ENCODE measurements at regions not wholly inside any gene's neighbourhood (a gene's known extent, or its start where the extent isn't known, plus 50 kb on each side); places are given as distances from the start of the nearest gene placed in this dataset.

DNA sequence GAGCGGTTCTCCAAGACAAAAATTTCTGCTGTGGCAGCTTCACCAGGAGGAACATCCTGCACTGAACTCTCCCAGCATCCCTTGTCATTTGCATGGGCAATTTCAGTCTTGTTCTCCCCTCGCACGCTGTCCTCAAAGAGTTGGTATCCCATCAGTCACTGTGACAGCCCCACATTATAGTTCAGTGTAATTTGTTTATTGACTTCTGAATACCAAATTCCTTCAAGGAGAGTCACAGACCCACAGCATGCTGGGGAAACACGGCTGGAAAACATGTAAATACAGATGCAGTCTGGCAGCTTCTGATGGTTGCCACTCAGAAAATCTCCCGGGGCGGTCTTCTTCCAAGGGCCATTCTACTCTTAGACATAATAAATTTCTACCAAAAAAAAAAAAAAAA, 151.0 kb upstream of the NEBL start:
- TF ChIP-seq, protein P1, sequence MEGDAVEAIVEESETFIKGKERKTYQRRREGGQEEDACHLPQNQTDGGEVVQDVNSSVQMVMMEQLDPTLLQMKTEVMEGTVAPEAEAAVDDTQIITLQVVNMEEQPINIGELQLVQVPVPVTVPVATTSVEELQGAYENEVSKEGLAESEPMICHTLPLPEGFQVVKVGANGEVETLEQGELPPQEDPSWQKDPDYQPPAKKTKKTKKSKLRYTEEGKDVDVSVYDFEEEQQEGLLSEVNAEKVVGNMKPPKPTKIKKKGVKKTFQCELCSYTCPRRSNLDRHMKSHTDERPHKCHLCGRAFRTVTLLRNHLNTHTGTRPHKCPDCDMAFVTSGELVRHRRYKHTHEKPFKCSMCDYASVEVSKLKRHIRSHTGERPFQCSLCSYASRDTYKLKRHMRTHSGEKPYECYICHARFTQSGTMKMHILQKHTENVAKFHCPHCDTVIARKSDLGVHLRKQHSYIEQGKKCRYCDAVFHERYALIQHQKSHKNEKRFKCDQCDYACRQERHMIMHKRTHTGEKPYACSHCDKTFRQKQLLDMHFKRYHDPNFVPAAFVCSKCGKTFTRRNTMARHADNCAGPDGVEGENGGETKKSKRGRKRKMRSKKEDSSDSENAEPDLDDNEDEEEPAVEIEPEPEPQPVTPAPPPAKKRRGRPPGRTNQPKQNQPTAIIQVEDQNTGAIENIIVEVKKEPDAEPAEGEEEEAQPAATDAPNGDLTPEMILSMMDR (IDR thresholded peaks at IDR 0.05; ENCODE audit: borderline replicate concordance, insufficient read depth, low read depth, low read length), result no peak
- H3K4me3 ChIP-seq (ENCODE audit: low read depth, low read length), result no peak overlapping the region

DNA sequence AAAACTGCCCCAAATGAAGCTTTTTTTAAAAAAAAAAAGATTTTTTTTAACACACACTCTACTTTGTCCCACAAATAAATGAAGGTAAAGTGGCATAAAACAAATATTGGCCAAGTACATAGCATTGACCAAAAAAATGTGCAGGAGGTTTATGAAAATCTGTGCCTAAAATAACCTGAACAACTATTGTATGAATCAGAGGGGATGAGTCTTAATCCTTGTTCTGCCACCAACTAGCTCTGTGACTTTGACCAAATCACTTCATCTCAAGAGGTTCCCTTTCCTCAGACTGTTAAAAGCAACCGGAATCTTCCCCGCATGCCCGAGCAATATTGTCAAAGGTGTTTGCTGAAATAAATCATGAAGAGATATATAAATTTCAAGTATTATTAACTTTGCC, 150.4 kb upstream of the NEBL start:
- no peak overlapping the region for H3K4me3 ChIP-seq (ENCODE audit: low read depth, low read length)
- TF ChIP-seq, protein P1 (IDR thresholded peaks at IDR 0.05; ENCODE audit: borderline replicate concordance, insufficient read depth, low read depth, low read length), result no peak

DNA sequence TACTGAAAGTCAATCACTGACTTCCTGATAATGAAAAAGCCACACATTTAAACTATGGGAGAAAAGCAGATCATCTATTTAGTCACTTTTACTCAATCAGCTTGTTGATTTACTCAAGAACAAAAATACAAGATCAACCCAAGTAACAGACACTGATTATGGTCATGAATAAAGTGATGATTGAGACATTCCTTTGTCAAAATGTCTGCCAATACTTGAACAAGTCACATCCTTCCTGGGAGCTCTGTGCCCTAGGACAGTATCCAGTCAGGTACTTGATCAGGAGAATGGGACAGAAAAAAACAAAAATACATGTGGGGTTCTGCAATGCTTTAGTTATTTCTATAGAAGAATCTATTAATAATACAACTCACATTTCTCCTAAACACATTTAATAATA, 150.0 kb upstream of the NEBL start:
- H3K4me3 ChIP-seq (ENCODE audit: low read depth, low read length), result no peak overlapping the region
- TF ChIP-seq, protein P1 (IDR thresholded peaks at IDR 0.05; ENCODE audit: borderline replicate concordance, insufficient read depth, low read depth, low read length), result no peak

DNA sequence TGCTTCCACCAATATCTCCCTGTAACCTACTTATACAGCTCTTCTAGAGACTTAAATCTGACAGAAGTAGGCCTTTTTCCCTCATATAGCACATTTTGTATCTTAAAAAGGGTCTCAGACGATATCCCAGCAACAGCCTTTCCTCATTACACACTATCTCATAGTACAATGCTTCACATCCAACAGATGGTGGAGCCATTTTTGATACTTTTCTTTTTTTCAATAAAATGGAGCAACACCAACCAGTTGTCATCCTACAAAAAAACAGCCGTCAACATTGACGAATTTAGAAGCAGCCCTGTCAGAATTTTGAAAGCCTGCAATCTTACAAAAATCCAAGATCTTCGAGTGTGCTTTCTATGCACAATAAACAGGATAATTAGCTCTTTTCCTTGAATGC, 145.9 kb upstream of the NEBL start:
- no peak overlapping the region for H3K4me3 ChIP-seq (ENCODE audit: low read depth, low read length)
- TF ChIP-seq, protein P1 (IDR thresholded peaks at IDR 0.05; ENCODE audit: borderline replicate concordance, insufficient read depth, low read depth, low read length), result no peak

DNA sequence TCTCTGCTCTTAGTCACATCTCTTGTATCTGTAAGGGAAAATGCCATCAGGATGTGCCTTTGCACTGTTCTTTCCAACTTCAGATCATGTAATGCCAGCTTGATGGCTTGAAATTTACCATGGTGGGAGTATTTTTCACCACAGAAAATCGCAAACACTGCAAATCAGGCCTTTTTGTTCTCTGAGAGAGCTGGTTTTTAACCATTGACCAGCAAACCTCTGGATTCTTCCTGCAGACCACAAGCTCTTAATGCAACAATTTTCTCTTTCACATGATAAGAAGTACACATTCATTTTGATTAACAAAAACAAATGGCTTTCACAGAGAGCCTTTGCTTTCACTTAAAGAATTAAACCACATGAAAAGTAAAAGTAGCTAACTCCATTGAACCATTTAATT, 145.4 kb upstream of the NEBL start:
- TF ChIP-seq, protein P1 (IDR thresholded peaks at IDR 0.05; ENCODE audit: borderline replicate concordance, insufficient read depth, low read depth, low read length), result no peak
- H3K4me3 ChIP-seq (ENCODE audit: low read depth, low read length), result no peak overlapping the region

DNA sequence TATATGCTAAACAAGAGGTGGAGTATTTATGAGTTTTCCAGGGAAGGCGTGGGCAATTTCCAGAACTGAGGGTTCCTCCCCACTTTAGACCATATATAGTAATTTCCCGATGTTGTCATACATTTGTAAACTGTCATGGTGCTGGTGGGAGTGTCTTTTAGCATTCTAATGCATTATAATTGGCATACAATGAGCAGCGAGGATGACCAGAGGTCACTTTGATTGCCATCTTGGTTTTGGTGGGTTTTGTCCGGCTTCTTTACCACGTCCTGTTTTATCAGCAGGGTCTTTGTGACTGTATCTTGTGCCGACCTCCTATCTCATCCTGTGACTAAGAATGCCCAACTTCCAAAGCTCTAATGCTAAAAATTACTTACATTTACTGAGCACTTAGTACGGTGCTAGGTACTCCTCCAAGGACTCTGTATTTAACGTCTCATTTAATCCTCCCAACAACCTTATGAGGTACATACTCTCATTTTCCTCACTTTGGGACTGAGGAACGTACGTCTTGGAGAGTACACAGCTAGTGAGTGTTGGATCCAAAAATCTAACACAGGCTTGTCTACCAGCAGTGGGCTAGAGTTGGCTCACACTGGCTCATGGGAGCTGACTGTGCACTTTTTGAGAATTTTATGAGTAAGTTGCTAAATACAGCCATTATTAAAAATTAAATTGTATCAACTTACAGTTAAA, 144.8 kb upstream of the NEBL start:
- TF ChIP-seq, protein P1 (IDR thresholded peaks at IDR 0.05; ENCODE audit: borderline replicate concordance, insufficient read depth, low read depth, low read length), result no peak
- H3K4me3 ChIP-seq (ENCODE audit: low read depth, low read length), result no peak overlapping the region

DNA sequence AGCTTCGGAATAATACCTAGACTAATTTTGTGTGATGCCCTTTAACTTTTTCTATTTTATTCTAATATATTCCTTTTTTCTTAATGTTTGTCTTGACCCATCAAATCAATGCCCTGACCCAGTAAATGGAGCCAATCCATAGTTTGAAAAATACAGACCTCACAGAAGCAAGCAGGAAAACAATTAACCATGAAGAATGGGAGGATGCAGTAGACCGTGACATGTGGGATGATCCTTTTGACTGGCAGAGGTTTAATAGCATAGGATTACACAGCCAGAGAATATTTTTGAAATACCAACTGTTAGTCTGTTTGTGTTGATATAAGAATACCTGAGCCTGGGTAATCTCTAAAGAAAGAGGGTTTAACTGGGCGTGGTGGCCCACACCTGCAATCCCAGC, 142.6 kb upstream of the NEBL start:
- TF ChIP-seq, protein P1 (IDR thresholded peaks at IDR 0.05; ENCODE audit: borderline replicate concordance, insufficient read depth, low read depth, low read length), result no peak
- H3K4me3 ChIP-seq (ENCODE audit: low read depth, low read length), result no peak overlapping the region

Measured in GM12875 (cell line).